GM12878 (cell line): ENCODE measurements at regions not wholly inside any gene's neighbourhood (a gene's known extent, or its start where the extent isn't known, plus 50 kb on each side); places are given as distances from the start of the nearest gene placed in this dataset.

Experiments used
- ATAC-seq: fragments of 200-7000 bp; cut with Tn5 transposase; 3 replicates; pipeline ENCODE4 v1.9.1; 2020; ENCODE audit warnings: mild to moderate bottlenecking, moderate library complexity
- BruUV-seq: library from RNA; stranded (reverse); fragments of 400-500 nt; replicated peaks from 2 replicates; lab custom pipeline; 2021; lab: Mats Ljungman, UMichigan
- CTCF ChIA-PET: fragments of 300-600 bp; sonication (Branson Sonifier 250); formaldehyde crosslinking; extraction: SDS; loops from one replicate; lab custom pipeline; 2021; ENCODE audit warnings: inconsistent platforms; lab: Yijun Ruan, JAX
- POLR2A ChIA-PET: fragments of 350-600 bp; formaldehyde crosslinking; extraction: SDS; loops from one replicate; lab custom pipeline; 2021; ENCODE audit warnings: inconsistent platforms; lab: Charles Lee
- RAD21 ChIA-PET: fragments of 300-600 bp; sonication (Branson Sonifier 250); formaldehyde crosslinking; loops from one replicate; lab custom pipeline; 2023; ENCODE audit warnings: antibody characterized with exemption; ENCODE audit not compliant: unreplicated experiment; lab: Charles Lee
- SMC1A ChIA-PET: fragments of 300-600 bp; sonication (Branson Sonifier 250); formaldehyde crosslinking; loops from one replicate; lab custom pipeline; 2023; ENCODE audit not compliant: unreplicated experiment, uncharacterized antibody; lab: Charles Lee
- DNase-seq: peaks from one replicate; pipeline ENCODE4 v3.0.0-alpha.2; 2011; ENCODE audit warnings: low read depth, low spot score
- FAIRE-seq: peaks from 3 replicates; lab custom pipeline; 2011; peaks lifted over from hg19 to GRCh38; lab: Jason Lieb, UNC
- H2AFZ ChIP-seq: 2 replicates; pipeline ENCODE4 v1.6.0; 2011; ENCODE audit warnings: low read depth, low read length, control low read depth; ENCODE audit not compliant: control insufficient read depth
- H3K27ac ChIP-seq: 2 replicates; pipeline ENCODE4 v1.5.1; 2011; ENCODE audit warnings: control low read depth; ENCODE audit not compliant: control insufficient read depth, insufficient read depth
- H3K27me3 ChIP-seq, 2 experiments: replicated peaks in 1 of 2; 2 replicates each; pipeline versions ENCODE4 v1.6.0 to v1.6.1; 2011; ENCODE audit warnings: low read length in 1 of 2; ENCODE audit not compliant: control insufficient read depth in 2 of 2, insufficient read depth in 2 of 2
- H3K36me3 ChIP-seq, 2 experiments: 2 replicates each; pipeline ENCODE4 v1.5.1; 2011; ENCODE audit warnings: low read length in 1 of 2; ENCODE audit not compliant: control insufficient read depth in 2 of 2, insufficient read depth in 2 of 2
- H3K4me1 ChIP-seq: 2 replicates; pipeline ENCODE4 v1.6.1; 2011; ENCODE audit warnings: mild to moderate bottlenecking, low read length, moderate library complexity, mixed read lengths; ENCODE audit not compliant: control insufficient read depth, insufficient read depth
- H3K4me2 ChIP-seq: 2 replicates; pipeline ENCODE4 v1.6.0; 2011; ENCODE audit warnings: control low read depth; ENCODE audit not compliant: control insufficient read depth, insufficient read depth
- H3K4me3 ChIP-seq: fragments of 200-600 bp; sonication (generic); 2 replicates; pipeline ENCODE4 v1.5.1; 2016
- H3K79me2 ChIP-seq: 2 replicates; pipeline ENCODE4 v1.6.0; 2011; ENCODE audit warnings: low read length; ENCODE audit not compliant: control insufficient read depth, insufficient read depth
- H3K9ac ChIP-seq: 2 replicates; pipeline ENCODE4 v1.8.0; 2011; ENCODE audit warnings: low read length, control low read depth, mixed read lengths; ENCODE audit not compliant: control insufficient read depth, insufficient read depth
- H3K9me3 ChIP-seq: replicated peaks from 3 replicates; pipeline ENCODE4 v1.5.1; 2011; ENCODE audit warnings: mild to moderate bottlenecking, low read length; ENCODE audit not compliant: control insufficient read depth, insufficient read depth
- H4K20me1 ChIP-seq: 2 replicates; pipeline ENCODE4 v1.6.0; 2011; ENCODE audit not compliant: control insufficient read depth, insufficient read depth
- HDAC2 ChIP-seq: fragments of 200-600 bp; sonication (generic); IDR thresholded peaks from 2 replicates; pipeline ENCODE4 v1.6.1; 2017
- JUNB ChIP-seq: IDR thresholded peaks from 2 replicates; pipeline ENCODE4 v1.6.1; 2016; ENCODE audit warnings: antibody characterized with exemption, mild to moderate bottlenecking
- NFYA ChIP-seq: IDR thresholded peaks from 2 replicates; pipeline ENCODE4 v1.6.1; 2011; ENCODE audit warnings: low read depth, mild to moderate bottlenecking, low read length, improper control_type of control experiment, borderline replicate concordance
- SREBF2 ChIP-seq: IDR thresholded peaks from 2 replicates; pipeline ENCODE4 v1.6.1; 2012; ENCODE audit warnings: mild to moderate bottlenecking, low read length
- TBL1XR1 ChIP-seq: IDR thresholded peaks from 2 replicates; pipeline ENCODE4 v1.6.1; 2012; ENCODE audit warnings: low read depth, low read length, improper control_type of control experiment
- USF1 ChIP-seq: IDR thresholded peaks from 2 replicates; pipeline ENCODE4 v1.6.1; 2011; ENCODE audit warnings: borderline replicate concordance, low read depth, mild to moderate bottlenecking, moderate library complexity, mixed read lengths, low read length; ENCODE audit not compliant: insufficient read depth; ENCODE audit errors: extremely low read length
- YBX1 ChIP-seq: fragments of 450-650 bp; IDR thresholded peaks from 2 replicates; pipeline ENCODE4 v1.6.1; 2016; ENCODE audit warnings: antibody characterized with exemption
- WGBS: methylation state at CpG from one replicate; pipeline ENCODE4 v1.1.6; 2016; ENCODE audit warnings: low lambda C conversion rate; ENCODE audit not compliant: insufficient replicate concordance, insufficient coverage; ENCODE audit errors: missing lambda C conversion rate; 5-methylcytosine and 5-hydroxymethylcytosine counted together
- in situ Hi-C: fragments of 300-500 bp; cut with MboI; formaldehyde crosslinking; loops from 9 replicates; pipeline ENCODE4 v1.14.3; 2018; ENCODE audit warnings: mixed read lengths
- intact Hi-C: fragments of 100-400 bp; cut with micrococcal nuclease; formaldehyde crosslinking; loops from one replicate; pipeline ENCODE4 v1.14.2; 2022; ENCODE audit not compliant: unreplicated experiment
- TF ChIP-seq, protein P1 (sequence below): IDR thresholded peaks from 2 replicates; pipeline ENCODE4 v1.6.1; 2012; ENCODE audit warnings: mild to moderate bottlenecking, low read depth, low read length
- TF ChIP-seq, protein P2 (sequence below): fragments of 450-650 bp; IDR thresholded peaks from 2 replicates; pipeline ENCODE4 v1.6.1; 2017; ENCODE audit warnings: antibody characterized with exemption, mild to moderate bottlenecking, moderate library complexity

DNA sequence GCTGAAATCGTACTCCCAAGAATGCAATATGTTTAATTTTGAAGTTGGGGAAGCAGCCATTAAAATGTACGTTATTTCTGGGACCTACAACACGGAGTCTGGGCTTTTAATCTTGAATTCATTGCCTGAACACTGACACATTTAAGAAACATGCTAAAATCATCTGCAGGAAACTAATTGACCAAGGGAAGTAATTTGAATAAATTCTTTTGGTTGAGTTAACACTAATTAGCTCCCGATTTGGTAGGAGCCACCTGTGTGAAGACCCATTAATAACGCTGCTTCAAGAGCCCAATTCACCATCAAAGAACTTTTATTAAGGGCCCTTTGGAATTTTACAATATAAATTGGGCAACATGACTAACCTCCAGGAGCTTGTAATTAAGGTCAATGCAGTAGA is 309.2 kb downstream of the RAB28 start (continued):
- TF ChIP-seq USF1 (no peak), JUNB (no peak)

GRCh38 chr4:13174001-13174400 is 310.1 kb downstream of the RAB28 start:
- H3K27me3 ChIP-seq = no peaks in the 10 kb centered on the region
- in situ Hi-C loops (no loop called here), intact Hi-C loops (no loop called here)
- TF ChIP-seq SREBF2 (no peak), YBX1 (no peak), TBL1XR1 (no peak), NFYA (no peak), HDAC2 (no peak)
- TF ChIP-seq, protein P1, sequence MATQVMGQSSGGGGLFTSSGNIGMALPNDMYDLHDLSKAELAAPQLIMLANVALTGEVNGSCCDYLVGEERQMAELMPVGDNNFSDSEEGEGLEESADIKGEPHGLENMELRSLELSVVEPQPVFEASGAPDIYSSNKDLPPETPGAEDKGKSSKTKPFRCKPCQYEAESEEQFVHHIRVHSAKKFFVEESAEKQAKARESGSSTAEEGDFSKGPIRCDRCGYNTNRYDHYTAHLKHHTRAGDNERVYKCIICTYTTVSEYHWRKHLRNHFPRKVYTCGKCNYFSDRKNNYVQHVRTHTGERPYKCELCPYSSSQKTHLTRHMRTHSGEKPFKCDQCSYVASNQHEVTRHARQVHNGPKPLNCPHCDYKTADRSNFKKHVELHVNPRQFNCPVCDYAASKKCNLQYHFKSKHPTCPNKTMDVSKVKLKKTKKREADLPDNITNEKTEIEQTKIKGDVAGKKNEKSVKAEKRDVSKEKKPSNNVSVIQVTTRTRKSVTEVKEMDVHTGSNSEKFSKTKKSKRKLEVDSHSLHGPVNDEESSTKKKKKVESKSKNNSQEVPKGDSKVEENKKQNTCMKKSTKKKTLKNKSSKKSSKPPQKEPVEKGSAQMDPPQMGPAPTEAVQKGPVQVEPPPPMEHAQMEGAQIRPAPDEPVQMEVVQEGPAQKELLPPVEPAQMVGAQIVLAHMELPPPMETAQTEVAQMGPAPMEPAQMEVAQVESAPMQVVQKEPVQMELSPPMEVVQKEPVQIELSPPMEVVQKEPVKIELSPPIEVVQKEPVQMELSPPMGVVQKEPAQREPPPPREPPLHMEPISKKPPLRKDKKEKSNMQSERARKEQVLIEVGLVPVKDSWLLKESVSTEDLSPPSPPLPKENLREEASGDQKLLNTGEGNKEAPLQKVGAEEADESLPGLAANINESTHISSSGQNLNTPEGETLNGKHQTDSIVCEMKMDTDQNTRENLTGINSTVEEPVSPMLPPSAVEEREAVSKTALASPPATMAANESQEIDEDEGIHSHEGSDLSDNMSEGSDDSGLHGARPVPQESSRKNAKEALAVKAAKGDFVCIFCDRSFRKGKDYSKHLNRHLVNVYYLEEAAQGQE = no peak
- TF ChIP-seq, protein P2, sequence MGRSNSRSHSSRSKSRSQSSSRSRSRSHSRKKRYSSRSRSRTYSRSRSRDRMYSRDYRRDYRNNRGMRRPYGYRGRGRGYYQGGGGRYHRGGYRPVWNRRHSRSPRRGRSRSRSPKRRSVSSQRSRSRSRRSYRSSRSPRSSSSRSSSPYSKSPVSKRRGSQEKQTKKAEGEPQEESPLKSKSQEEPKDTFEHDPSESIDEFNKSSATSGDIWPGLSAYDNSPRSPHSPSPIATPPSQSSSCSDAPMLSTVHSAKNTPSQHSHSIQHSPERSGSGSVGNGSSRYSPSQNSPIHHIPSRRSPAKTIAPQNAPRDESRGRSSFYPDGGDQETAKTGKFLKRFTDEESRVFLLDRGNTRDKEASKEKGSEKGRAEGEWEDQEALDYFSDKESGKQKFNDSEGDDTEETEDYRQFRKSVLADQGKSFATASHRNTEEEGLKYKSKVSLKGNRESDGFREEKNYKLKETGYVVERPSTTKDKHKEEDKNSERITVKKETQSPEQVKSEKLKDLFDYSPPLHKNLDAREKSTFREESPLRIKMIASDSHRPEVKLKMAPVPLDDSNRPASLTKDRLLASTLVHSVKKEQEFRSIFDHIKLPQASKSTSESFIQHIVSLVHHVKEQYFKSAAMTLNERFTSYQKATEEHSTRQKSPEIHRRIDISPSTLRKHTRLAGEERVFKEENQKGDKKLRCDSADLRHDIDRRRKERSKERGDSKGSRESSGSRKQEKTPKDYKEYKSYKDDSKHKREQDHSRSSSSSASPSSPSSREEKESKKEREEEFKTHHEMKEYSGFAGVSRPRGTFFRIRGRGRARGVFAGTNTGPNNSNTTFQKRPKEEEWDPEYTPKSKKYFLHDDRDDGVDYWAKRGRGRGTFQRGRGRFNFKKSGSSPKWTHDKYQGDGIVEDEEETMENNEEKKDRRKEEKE = no peak
- H3K79me2 ChIP-seq = no peaks in the 10 kb centered on the region
- ATAC-seq (no peak), FAIRE-seq (no peak), DNase-seq (no peak)
- no peaks in the 10 kb centered on the region for H4K20me1 ChIP-seq
- WGBS = 63% methylated on average over 6 of the region's 6 CpGs
- H3K9ac ChIP-seq = no peak overlapping the region
- no peaks in the 10 kb centered on the region for H3K36me3 ChIP-seq
- no peak overlapping the region for H3K27ac ChIP-seq
- ChIA-PET POLR2A (no interaction called here), CTCF (no interaction called here), SMC1A (no interaction called here), RAD21 (no interaction called here)
- H2AFZ ChIP-seq = no peak overlapping the region
- no peak overlapping the region for H3K4me2 ChIP-seq
- H3K9me3 ChIP-seq = no peaks in the 10 kb centered on the region
- no peaks in the 10 kb centered on the region for H3K4me1 ChIP-seq
- H3K4me3 ChIP-seq = no peak overlapping the region
- no TSS peak for BruUV-seq
